Fibroblast of skin of right quadriceps (primary cell): ENCODE measurements at regions not wholly inside any gene's neighbourhood (a gene's known extent, or its start where the extent isn't known, plus 50 kb on each side); places are given as distances from the start of the nearest gene placed in this dataset.
"Not testable (repeated sequence)": the region's sequence is repeated elsewhere in the genome, so short reads cannot be mapped to it uniquely, and the experiment has no call there.

ENCODE experiments used
- DNase-seq: peaks from one replicate; pipeline ENCODE4 v3.0.0-alpha.2; 2013

GRCh38 chr12:23202728-23203127, 577.8 kb downstream of the ETNK1 start:
- DNase-seq, result no peak

- DNase-seq, result peak; percentile 45
Measured at GRCh38 chr12:23204933-23205778, 580.2 kb downstream of the ETNK1 start.

GRCh38 chr12:23209793-23210192, 584.8 kb downstream of the ETNK1 start:
- no peak for DNase-seq

GRCh38 chr12:23210573-23210972, 585.6 kb downstream of the ETNK1 start:
- DNase-seq, result no peak

GRCh38 chr12:23211384-23212320, 586.7 kb downstream of the ETNK1 start:
- DNase-seq, result no peak

GRCh38 chr12:23217158-23217557, 592.2 kb downstream of the ETNK1 start:
- DNase-seq, result no peak

GRCh38 chr12:23217667-23218066, 592.7 kb downstream of the ETNK1 start:
- DNase-seq, result no peak

GRCh38 chr12:23221066-23221465, 596.1 kb downstream of the ETNK1 start:
- DNase-seq, result no peak

GRCh38 chr12:23221926-23222325, 597.0 kb downstream of the ETNK1 start:
- no peak for DNase-seq

- DNase-seq, result no peak
Measured at GRCh38 chr12:23222801-23223200, 597.8 kb downstream of the ETNK1 start.

- DNase-seq, result no peak
Measured at GRCh38 chr12:23228101-23228500, 603.1 kb downstream of the ETNK1 start.

GRCh38 chr12:23230899-23231298, 605.9 kb downstream of the ETNK1 start:
- DNase-seq, result no peak

- no peak for DNase-seq
Measured at GRCh38 chr12:23236066-23236780, 611.3 kb downstream of the ETNK1 start.

GRCh38 chr12:23236811-23237210, 611.8 kb downstream of the ETNK1 start:
- no peak for DNase-seq

- DNase-seq, result no peak
Measured at GRCh38 chr12:23238190-23238589, 613.2 kb downstream of the ETNK1 start.

GRCh38 chr12:23238957-23239356, 614.0 kb downstream of the ETNK1 start:
- DNase-seq, result no peak

GRCh38 chr12:23245186-23245585, 620.2 kb downstream of the ETNK1 start:
- DNase-seq, result no peak

- DNase-seq, result no peak
Measured at GRCh38 chr12:23253191-23253590, 628.2 kb downstream of the ETNK1 start.

GRCh38 chr12:23253910-23254309, 628.9 kb downstream of the ETNK1 start:
- DNase-seq, result not testable (repeated sequence)

GRCh38 chr12:23259558-23259957, 634.6 kb downstream of the ETNK1 start:
- no peak for DNase-seq

GRCh38 chr12:23262670-23263069, 637.7 kb downstream of the ETNK1 start:
- DNase-seq, result no peak

GRCh38 chr12:23277831-23278230, 652.9 kb downstream of the ETNK1 start:
- DNase-seq, result no peak

- DNase-seq, result no peak
Measured at GRCh38 chr12:23281295-23281694, 656.3 kb downstream of the ETNK1 start.
